ENCODE measurements at regions not wholly inside any gene's neighbourhood (a gene's known extent, or its start where the extent isn't known, plus 50 kb on each side); places are given as distances from the start of the nearest gene placed in this dataset.

DNA sequence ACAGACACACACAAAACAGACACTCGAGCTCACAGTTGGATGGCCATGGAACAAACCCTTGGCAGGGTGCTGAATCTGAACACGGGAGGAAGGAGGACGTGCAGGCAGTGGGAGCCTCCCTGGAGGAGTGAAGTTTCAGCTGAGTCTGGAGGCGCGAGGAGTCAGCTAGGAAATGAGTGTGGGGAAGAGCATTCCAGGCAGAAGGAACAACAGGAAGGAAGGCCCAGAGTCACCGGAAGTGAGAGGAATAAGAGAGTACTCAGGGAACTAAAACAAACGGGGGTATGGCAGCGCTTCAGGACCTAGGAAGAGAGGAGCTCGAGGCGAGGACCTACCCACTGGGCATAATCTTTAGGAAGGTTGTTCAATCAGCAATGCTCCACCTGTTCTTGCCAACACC lies 137.3 kb downstream of the SYF2 start:
- Histone ChIP-seq H3K4me1 (ENCODE audit: insufficient read depth) (no peaks in the 10 kb centered on the region), H2AFZ (no peak overlapping the region), H3K79me2 (no peaks in the 10 kb centered on the region), H3K9me3 (ENCODE audit: low read depth) (no peaks in the 10 kb centered on the region), H3K9me2 (replicated peaks; ENCODE audit: insufficient read depth) (no peaks in the 10 kb centered on the region), H3K27me3 (no peaks in the 10 kb centered on the region), H3K27ac (no peak overlapping the region), H3K36me3 (replicated peaks; ENCODE audit: insufficient read depth, low read depth) (no peaks in the 10 kb centered on the region), H3K4me3 (no peak overlapping the region), H3K4me2 (no peak overlapping the region), H4K20me1 (ENCODE audit: insufficient read depth, poor library complexity, severe bottlenecking) (no peaks in the 10 kb centered on the region)
- DNase-seq (ENCODE audit: low spot score) = no peak
- WGBS (ENCODE audit: low lambda C conversion rate, missing lambda C conversion rate) = 87% methylated on average over 10 of the region's 10 CpGs
- TF ChIP-seq, protein P1, sequence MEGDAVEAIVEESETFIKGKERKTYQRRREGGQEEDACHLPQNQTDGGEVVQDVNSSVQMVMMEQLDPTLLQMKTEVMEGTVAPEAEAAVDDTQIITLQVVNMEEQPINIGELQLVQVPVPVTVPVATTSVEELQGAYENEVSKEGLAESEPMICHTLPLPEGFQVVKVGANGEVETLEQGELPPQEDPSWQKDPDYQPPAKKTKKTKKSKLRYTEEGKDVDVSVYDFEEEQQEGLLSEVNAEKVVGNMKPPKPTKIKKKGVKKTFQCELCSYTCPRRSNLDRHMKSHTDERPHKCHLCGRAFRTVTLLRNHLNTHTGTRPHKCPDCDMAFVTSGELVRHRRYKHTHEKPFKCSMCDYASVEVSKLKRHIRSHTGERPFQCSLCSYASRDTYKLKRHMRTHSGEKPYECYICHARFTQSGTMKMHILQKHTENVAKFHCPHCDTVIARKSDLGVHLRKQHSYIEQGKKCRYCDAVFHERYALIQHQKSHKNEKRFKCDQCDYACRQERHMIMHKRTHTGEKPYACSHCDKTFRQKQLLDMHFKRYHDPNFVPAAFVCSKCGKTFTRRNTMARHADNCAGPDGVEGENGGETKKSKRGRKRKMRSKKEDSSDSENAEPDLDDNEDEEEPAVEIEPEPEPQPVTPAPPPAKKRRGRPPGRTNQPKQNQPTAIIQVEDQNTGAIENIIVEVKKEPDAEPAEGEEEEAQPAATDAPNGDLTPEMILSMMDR (IDR thresholded peaks at IDR 0.05; ENCODE audit: poor library complexity) = no peak
- no peak for TF ChIP-seq EZH2phosphoT487 (IDR thresholded peaks at IDR 0.05; ENCODE audit: low read depth, severe bottlenecking, unreplicated experiment)
- TF ChIP-seq EZH2 (IDR thresholded peaks at IDR 0.05; ENCODE audit: borderline replicate concordance) = no peak

DNA sequence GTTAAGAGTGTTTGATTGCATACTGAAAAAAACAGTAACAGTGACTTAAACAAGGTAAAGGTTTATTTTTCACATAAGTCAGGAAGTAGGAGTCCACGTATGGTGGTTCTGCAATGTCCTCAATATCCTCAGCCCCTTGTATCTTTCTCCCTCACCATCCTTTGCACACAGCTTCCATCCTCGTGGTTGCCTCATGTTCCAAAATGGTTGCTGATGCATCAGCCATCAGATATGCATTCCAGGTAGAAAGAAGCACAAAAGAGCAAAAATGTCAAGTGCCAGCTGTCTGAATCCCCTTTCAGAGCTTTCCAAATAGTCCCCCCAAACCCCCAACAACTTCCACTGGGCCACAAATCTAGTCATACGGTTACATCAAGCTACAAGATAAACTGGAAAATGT lies 138.1 kb downstream of the SYF2 start:
- WGBS (ENCODE audit: low lambda C conversion rate, missing lambda C conversion rate) = 95% methylated on average over 3 of the region's 3 CpGs
- Histone ChIP-seq H4K20me1 (ENCODE audit: insufficient read depth, poor library complexity, severe bottlenecking) (no peaks in the 10 kb centered on the region), H3K27ac (no peak overlapping the region), H3K36me3 (replicated peaks; ENCODE audit: insufficient read depth, low read depth) (no peaks in the 10 kb centered on the region), H2AFZ (no peak overlapping the region), H3K4me1 (ENCODE audit: insufficient read depth) (no peaks in the 10 kb centered on the region), H3K27me3 (no peaks in the 10 kb centered on the region), H3K9me3 (ENCODE audit: low read depth) (no peaks in the 10 kb centered on the region), H3K4me3 (no peak overlapping the region), H3K4me2 (no peak overlapping the region), H3K9me2 (replicated peaks; ENCODE audit: insufficient read depth) (no peaks in the 10 kb centered on the region), H3K79me2 (no peaks in the 10 kb centered on the region)
- no peak for TF ChIP-seq EZH2phosphoT487 (IDR thresholded peaks at IDR 0.05; ENCODE audit: low read depth, severe bottlenecking, unreplicated experiment)
- TF ChIP-seq, protein P1 (IDR thresholded peaks at IDR 0.05; ENCODE audit: poor library complexity) = no peak
- TF ChIP-seq EZH2 (IDR thresholded peaks at IDR 0.05; ENCODE audit: borderline replicate concordance) = no peak
- DNase-seq (ENCODE audit: low spot score) = no peak

DNA sequence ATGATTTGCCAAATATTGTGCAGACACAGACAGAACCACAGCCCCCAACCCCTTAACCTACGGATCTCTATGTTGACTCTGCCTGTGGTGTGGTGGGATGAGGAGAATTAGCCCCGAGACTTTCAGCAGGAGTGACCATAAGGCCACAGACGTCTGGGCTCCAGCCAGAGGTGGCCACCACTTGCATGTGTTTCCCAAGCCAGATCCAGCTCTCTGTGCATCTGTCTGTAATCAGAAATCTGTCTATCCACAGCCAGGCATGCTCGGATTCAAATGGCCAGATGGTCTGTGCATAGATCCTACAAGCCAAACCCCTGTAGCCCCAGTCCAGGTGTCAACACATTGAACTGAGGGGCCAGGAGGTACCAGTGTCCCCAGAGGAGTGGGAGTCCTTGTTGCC lies 140.6 kb downstream of the SYF2 start:
- no peak overlapping the region for H2AFZ ChIP-seq
- no peak overlapping the region for H3K4me3 ChIP-seq
- no peak overlapping the region for H3K27ac ChIP-seq
- no peak overlapping the region for H3K4me2 ChIP-seq
- H4K20me1 ChIP-seq (ENCODE audit: insufficient read depth, poor library complexity, severe bottlenecking) = no peaks in the 10 kb centered on the region
- no peaks in the 10 kb centered on the region for H3K9me3 ChIP-seq (ENCODE audit: low read depth)
- H3K36me3 ChIP-seq (replicated peaks; ENCODE audit: insufficient read depth, low read depth) = no peaks in the 10 kb centered on the region
- H3K27me3 ChIP-seq = no peaks in the 10 kb centered on the region
- no peak for DNase-seq (ENCODE audit: low spot score)
- H3K4me1 ChIP-seq (ENCODE audit: insufficient read depth) = no peaks in the 10 kb centered on the region
- TF ChIP-seq EZH2 (IDR thresholded peaks at IDR 0.05; ENCODE audit: borderline replicate concordance) (no peak), EZH2phosphoT487 (IDR thresholded peaks at IDR 0.05; ENCODE audit: low read depth, severe bottlenecking, unreplicated experiment) (no peak)
- no peaks in the 10 kb centered on the region for H3K79me2 ChIP-seq
- H3K9me2 ChIP-seq (replicated peaks; ENCODE audit: insufficient read depth) = no peaks in the 10 kb centered on the region
- 75% methylated on average over 4 of the region's 4 CpGs for WGBS (ENCODE audit: low lambda C conversion rate, missing lambda C conversion rate)

DNA sequence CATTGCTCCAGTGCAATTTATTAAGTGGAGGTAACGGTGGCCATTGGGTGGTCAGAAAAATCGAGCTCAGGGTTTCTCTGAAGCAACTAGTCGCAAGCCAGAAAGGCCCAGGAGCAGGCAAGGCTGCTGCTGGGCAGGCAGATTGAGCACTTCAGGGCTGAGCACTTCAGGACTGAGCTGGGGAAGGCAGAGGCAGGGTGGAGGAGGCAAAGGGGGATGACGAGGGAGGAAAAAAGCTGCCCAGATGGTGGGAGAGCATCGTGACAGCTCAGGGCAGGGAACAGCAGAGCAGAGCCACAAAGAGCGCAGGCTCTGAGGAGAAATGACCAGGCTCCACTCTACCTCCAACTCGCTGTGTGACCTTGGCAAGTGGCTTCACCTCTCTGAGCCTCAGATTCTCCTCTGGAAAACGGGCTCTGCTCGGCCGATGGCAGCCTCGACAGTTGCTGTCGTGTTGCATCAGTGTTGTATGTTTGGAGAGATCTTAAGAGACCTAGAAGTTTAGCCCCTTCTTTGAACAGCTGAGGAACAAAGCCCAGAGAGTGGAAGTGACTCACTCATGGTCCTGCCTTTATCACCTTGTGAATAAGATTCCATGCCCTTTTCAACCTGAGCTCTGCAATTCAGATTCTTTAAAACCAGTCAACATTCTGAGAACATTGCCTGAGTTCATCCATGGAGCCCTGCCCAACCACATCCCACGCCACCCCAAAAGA lies 141.4 kb downstream of the SYF2 start:
- Histone ChIP-seq H3K4me2 (no peak overlapping the region), H3K27me3 (no peaks in the 10 kb centered on the region), H4K20me1 (ENCODE audit: insufficient read depth, poor library complexity, severe bottlenecking) (no peaks in the 10 kb centered on the region), H3K9me3 (ENCODE audit: low read depth) (no peaks in the 10 kb centered on the region), H3K9me2 (replicated peaks; ENCODE audit: insufficient read depth) (no peaks in the 10 kb centered on the region), H3K4me1 (ENCODE audit: insufficient read depth) (no peaks in the 10 kb centered on the region), H3K4me3 (no peak overlapping the region), H3K79me2 (no peaks in the 10 kb centered on the region), H3K27ac (no peak overlapping the region), H2AFZ (no peak overlapping the region), H3K36me3 (replicated peaks; ENCODE audit: insufficient read depth, low read depth) (no peaks in the 10 kb centered on the region)
- TF ChIP-seq, protein P1 (IDR thresholded peaks at IDR 0.05; ENCODE audit: poor library complexity) = no peak
- no peak for TF ChIP-seq EZH2 (IDR thresholded peaks at IDR 0.05; ENCODE audit: borderline replicate concordance)
- no peak for TF ChIP-seq EZH2phosphoT487 (IDR thresholded peaks at IDR 0.05; ENCODE audit: low read depth, severe bottlenecking, unreplicated experiment)
- WGBS (ENCODE audit: low lambda C conversion rate, missing lambda C conversion rate) = 75% methylated on average over 12 of the region's 13 CpGs
- no peak for DNase-seq (ENCODE audit: low spot score)
